Astrocyte of the cerebellum (primary cell): ENCODE measurements at regions not wholly inside any gene's neighbourhood (a gene's known extent, or its start where the extent isn't known, plus 50 kb on each side); places are given as distances from the start of the nearest gene placed in this dataset.

ENCODE experiments used
- DNase-seq: peaks from one replicate; pipeline ENCODE4 v3.0.0-alpha.2; 2011; ENCODE audit warnings: low read depth
- H3K4me3 ChIP-seq: 2 replicates; pipeline ENCODE4 v1.5.1; 2011; ENCODE audit warnings: mild to moderate bottlenecking, low read depth, low read length, moderate library complexity
- in situ Hi-C: cut with HindIII; loops from 2 replicates; pipeline ENCODE4 v1.10.0; 2017; ENCODE audit warnings: low sequenced_read_pairs
- TF ChIP-seq, protein P1 (sequence below): IDR thresholded peaks from 2 replicates; pipeline ENCODE4 v1.5.1; 2012; ENCODE audit warnings: low read length, low read depth, moderate library complexity, mild to moderate bottlenecking; ENCODE audit errors: missing control alignments

- no peak overlapping the region for H3K4me3 ChIP-seq
- in situ Hi-C loops = no loop called here
- no peak for DNase-seq
- TF ChIP-seq, protein P1, sequence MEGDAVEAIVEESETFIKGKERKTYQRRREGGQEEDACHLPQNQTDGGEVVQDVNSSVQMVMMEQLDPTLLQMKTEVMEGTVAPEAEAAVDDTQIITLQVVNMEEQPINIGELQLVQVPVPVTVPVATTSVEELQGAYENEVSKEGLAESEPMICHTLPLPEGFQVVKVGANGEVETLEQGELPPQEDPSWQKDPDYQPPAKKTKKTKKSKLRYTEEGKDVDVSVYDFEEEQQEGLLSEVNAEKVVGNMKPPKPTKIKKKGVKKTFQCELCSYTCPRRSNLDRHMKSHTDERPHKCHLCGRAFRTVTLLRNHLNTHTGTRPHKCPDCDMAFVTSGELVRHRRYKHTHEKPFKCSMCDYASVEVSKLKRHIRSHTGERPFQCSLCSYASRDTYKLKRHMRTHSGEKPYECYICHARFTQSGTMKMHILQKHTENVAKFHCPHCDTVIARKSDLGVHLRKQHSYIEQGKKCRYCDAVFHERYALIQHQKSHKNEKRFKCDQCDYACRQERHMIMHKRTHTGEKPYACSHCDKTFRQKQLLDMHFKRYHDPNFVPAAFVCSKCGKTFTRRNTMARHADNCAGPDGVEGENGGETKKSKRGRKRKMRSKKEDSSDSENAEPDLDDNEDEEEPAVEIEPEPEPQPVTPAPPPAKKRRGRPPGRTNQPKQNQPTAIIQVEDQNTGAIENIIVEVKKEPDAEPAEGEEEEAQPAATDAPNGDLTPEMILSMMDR = no peak
Observed at GRCh38 chr2:525021-525420, 152.2 kb downstream of the TMEM18 start.

GRCh38 chr2:524442-524841 lies 152.8 kb downstream of the TMEM18 start:
- H3K4me3 ChIP-seq = no peak overlapping the region
- TF ChIP-seq, protein P1 = no peak
- DNase-seq = no peak
- in situ Hi-C loops = no loop called here

DNA sequence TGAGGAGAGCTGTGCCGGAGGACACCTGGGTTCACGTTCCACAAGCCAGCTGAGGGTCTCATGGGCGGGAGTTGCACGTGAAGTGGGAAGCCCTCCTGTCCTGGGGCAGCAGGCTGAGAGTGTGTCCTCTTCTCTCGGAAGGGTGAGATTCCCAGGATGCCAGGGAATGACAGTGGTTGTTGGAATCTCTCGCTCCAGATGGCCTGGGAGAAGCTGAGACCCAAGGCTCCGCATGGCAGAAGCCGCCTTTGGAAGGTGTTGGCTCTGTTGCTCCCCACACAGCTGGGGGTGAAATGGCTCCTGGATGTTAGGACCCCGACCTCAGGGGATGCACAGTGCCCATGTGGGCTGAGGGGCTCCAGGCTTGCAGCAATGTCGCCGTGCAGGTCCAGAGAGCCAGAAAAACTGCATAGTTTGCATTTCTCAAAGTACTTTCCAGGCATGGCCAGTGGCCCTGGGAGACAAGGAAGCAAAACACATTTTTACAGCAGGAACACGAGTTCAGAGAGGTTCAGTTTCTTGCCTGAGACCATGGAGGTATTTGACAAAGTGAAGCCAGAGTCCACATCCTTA lies 153.4 kb downstream of the TMEM18 start:
- in situ Hi-C loops = no loop called here
- no peak for DNase-seq
- TF ChIP-seq, protein P1 = no peak
- no peak overlapping the region for H3K4me3 ChIP-seq

GRCh38 chr2:522776-523175 lies 154.4 kb downstream of the TMEM18 start:
- in situ Hi-C loops = no loop called here
- no peak for DNase-seq
- TF ChIP-seq, protein P1 = no peak
- H3K4me3 ChIP-seq = no peak overlapping the region

- H3K4me3 ChIP-seq = no peak overlapping the region
- TF ChIP-seq, protein P1 = no peak
- no peak for DNase-seq
- in situ Hi-C loops = no loop called here
Observed at GRCh38 chr2:521853-522530, 155.2 kb downstream of the TMEM18 start.

- TF ChIP-seq, protein P1 = no peak
- DNase-seq = no peak
- in situ Hi-C loops = no loop called here
- H3K4me3 ChIP-seq = no peak overlapping the region
Observed at GRCh38 chr2:520663-521340, 156.4 kb downstream of the TMEM18 start.
